ENCODE measurements at regions not wholly inside any gene's neighbourhood (a gene's known extent, or its start where the extent isn't known, plus 50 kb on each side); places are given as distances from the start of the nearest gene placed in this dataset.

DNA sequence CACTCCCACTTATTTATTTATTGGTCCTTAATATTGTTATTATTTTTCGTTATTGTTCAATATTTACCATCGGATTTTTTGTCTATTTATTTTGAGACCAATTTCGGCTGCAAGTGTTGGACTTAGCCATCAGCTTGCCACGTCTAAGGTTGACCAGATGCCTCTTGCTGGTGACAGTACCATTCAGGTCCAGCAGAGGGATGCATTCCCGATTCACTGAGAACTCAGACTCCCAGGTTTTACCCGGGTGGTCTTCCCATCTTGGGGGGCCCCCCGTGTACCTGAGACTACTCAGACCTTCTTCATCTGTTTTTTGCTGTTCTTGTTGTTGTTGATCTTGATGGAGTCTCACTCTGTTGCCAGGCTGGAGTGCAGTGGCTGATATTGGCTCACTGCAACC lies 1435.2 kb downstream of the UQCRFS1 start:
- TF ChIP-seq, protein P1, sequence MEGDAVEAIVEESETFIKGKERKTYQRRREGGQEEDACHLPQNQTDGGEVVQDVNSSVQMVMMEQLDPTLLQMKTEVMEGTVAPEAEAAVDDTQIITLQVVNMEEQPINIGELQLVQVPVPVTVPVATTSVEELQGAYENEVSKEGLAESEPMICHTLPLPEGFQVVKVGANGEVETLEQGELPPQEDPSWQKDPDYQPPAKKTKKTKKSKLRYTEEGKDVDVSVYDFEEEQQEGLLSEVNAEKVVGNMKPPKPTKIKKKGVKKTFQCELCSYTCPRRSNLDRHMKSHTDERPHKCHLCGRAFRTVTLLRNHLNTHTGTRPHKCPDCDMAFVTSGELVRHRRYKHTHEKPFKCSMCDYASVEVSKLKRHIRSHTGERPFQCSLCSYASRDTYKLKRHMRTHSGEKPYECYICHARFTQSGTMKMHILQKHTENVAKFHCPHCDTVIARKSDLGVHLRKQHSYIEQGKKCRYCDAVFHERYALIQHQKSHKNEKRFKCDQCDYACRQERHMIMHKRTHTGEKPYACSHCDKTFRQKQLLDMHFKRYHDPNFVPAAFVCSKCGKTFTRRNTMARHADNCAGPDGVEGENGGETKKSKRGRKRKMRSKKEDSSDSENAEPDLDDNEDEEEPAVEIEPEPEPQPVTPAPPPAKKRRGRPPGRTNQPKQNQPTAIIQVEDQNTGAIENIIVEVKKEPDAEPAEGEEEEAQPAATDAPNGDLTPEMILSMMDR (IDR thresholded peaks at IDR 0.05), result no peak
- no peak for TF ChIP-seq EP300 (IDR thresholded peaks at IDR 0.05)
